ENCODE measurements at regions not wholly inside any gene's neighbourhood (a gene's known extent, or its start where the extent isn't known, plus 50 kb on each side); places are given as distances from the start of the nearest gene placed in this dataset.

GRCh38 chr13:72405441-72405840 lies 322.0 kb downstream of the MZT1 start:
- TF ChIP-seq PKNOX1 (IDR thresholded peaks at IDR 0.05) (no peak), ARNT (IDR thresholded peaks at IDR 0.05) (no peak)
